ENCODE measurements at regions not wholly inside any gene's neighbourhood (a gene's known extent, or its start where the extent isn't known, plus 50 kb on each side); places are given as distances from the start of the nearest gene placed in this dataset.
"Not testable (repeated sequence)": the region's sequence is repeated elsewhere in the genome, so short reads cannot be mapped to it uniquely, and the experiment has no call there.

DNA sequence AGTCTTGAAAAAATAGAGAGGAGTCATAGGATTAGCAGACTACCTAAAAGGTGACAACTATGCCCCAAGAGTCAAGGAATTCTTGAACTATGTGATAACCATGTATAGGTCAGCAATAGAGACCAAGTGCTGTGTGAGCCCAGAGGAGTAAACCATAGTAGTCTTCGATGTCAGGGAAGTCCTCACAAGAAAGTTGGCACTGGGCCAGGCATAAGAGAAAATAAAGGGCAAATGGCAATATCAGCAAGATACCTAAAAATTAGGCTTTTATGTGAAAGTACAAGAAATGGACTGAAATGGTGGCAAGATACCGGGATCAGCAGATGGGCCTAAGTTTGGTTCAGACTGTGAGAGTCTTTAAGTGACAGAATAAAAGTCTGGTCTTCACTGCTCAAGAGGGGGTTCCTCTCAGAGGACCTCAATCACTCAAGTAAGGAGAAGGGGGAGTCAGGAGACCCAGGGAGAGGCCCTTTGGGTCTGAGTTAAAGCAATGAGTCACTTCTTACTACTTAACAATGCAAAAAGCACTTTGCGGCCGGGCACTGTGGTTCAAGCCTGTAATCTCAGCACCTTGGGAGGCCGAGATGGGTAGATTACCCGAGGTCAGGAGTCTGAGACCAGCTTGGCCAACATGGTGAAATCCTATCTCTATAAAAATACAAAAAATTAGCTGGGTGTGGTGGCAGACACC is 95.0 kb downstream of the TEX35 start:
- no peak for DNase-seq

DNA sequence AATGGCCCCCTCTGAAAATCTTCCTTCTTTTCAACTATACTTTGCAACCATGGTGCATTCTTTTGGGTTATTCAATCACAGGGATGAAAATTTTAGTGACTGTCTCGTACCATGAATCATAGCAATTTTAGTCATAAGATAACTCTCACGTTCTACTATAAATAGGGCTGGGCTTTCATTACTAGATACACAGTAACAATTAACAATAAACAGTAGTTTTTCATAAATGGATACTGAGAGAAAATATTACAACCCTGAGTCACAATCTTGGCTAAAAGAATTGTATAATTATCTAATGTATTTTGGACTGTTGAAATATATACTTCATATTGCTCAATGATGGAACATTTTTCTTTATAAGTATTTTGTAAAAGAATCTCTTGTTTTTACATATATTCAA is 96.1 kb downstream of the TEX35 start:
- no peak for DNase-seq

DNA sequence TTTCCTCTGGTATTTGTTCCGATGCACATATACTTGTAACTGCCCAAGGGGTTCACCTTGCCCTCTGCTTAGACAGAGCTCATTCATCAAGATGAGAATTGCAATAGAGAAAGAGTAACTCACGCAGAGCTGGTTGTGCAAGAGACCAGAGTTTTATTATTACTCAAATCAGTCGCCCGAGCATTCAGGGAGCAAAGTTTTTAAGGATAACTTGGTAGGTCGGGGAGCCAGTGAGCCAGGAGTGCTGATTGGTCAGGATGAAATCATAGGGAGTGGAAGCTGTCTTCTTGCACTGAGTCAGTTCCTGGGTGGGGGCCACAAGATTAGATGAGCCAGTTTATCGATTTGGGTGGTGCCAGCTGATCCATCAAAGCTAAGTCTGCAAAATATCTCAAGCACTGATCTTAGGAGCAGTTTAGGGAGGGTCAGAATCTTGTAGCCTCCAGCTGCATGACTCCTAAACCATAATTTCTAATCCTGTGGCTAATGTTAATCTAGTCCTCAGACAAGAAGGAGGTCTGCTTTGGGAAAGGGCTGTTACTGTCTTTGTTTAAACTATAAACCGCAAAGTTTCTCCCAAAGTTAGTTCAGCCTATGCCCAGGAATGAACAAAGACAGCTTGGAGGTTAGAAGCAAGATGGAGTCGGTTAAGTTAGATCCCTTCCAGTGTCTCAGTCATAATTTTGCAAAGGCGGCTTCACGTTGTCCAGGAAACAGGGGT is 97.9 kb downstream of the TEX35 start:
- DNase-seq = not testable (repeated sequence)

DNA sequence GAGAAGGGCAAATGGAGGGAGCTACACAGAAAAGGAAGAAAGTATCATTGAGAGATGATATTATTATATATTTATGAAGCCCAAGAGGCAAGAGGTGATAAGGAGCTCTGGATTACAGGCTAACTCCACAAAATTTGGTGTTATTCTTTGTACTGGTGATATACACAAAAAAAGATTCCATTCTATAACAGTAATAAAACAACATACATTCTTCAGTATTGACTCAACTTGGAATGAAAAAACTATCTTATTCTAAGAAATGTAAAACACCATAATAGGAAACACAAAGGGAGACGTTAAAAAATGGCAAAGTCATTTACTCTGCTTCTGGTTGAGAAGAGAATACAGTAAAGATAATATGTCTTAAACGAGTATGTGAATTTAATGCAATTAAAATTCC is 99.4 kb downstream of the TEX35 start:
- DNase-seq = no peak

DNA sequence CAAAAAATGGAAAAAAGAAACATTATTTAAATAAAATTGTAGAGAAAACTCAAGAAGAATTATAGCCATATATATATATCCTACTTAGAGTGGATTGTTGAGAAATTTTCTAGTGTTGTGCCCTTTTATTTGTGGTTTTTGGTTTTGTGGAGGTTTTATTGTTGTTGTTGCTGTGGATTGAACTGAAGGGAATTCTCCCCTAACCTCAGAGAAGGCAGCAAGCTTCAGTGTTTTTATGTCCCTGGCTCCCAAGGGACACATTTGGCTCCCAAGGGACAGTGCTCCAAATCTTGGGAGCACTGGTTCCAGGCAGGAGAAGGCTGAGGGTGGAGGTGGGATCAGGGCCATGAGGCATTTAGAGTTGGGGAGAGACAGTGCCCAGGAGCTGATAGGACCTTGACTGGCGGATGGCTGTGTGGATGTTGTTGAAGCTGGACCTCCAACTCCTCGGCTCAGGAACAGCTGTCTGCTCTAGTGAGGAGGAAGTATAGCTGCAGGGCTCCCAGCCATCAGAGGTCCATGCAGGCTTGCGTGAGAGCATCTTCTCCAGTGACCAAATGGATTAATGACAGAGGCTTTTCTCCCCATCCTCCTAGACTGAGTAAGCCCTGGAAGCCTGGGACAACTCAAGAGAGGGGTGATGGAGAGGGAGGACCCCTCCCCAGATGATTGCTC is 100.5 kb downstream of the TEX35 start:
- DNase-seq = no peak

DNA sequence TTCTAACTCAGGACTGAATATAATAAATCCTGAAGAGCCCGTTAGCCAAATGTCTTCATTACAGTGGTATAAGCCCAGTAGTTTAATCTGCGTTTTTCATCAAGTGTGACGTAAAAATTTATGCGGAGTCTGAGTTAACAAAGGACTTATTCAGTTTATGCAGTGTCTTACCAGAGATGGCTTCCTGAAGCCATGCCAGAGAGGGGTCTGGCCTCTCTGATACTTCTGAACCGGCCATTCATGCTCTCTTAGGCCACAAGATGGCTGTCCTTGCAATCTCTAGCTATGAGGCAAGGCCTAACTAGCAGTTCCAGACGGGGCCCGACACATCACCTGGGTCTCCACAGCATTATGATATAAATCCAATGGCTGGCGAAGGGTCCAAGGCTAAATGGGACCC is 101.4 kb downstream of the TEX35 start:
- no peak for DNase-seq

DNA sequence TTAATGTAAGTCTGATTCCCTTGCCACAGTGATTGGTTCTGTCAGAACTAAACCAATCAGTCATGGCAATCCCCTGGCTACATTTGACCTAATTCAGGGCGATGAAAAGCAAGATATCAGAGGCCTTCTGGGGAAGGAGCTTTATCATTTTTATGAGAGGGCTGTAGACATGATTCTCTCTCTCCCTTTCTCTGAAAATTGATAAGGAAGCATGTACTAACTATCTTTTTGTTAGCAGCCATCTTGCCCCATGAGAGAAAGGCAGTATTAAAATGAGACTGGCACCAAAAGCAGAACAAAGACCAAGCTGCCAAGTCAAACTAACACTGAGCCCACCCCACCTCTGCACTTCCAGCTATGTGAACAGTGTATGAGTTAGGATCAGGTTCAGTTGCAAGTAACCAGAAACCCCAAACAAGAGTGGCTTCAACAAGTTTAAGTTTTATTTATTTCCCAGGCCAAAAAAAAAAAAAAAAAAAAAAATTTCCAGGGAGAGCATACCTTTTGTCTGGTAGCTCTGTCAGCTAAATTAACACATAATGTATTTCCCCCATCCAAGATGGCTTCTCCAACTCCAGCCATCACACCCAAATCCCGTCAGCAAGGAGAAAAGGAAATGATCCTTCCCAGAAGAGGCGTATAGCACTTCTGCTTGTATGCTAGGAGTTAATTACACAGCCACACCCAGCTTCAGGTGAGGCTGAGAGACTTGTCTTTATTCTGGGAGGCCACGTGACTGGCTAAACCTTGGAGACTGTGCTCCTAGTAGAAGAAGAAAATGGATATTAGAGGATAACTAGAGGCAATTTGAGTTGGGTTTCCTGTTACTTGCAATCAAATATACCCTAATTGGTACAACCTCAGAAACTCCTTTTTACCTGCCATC is 105.8 kb upstream of the RALGPS2 start:
- peak; percentile 25 for DNase-seq

DNA sequence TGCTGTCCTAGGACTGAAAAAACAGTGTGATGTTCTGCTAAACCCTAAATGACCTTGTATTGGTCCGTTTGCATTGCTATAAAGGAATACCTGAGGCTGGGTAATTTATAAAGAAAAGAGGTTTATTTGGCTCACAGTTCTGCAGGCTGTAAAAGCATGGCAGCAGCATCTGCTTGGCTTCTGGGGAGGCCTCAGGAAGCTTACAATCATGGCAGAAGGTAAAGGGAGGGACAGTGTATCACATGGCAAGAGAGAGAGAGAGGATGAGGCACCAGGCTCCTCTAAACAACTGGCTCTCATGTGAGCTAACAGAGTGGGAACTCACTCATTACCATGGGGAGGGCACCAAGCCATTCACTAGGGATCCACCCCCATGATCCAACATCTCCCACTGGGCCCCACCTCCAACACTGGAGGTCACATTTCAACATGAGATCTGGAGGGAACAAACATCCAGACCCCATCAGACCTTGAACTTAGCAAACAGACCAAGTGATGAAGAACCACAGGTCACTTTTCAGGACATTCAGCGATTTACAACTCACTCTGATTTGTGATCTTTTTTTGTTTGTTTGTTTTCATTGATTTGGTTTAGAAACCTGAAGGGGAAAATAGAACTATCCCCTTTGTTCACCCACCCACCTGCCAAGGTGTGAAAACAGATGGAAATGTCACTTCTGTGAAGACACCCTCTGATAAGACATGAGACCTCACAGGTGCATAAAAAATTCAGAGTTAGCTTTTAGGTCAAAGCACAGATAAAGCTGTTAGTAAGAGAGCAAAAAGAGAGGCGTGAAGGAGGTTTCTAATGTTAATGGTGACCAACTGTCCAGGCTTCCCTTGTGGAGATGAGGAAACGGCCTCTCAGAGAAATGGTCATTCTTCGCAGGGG is 104.2 kb upstream of the RALGPS2 start:
- no peak for DNase-seq

DNA sequence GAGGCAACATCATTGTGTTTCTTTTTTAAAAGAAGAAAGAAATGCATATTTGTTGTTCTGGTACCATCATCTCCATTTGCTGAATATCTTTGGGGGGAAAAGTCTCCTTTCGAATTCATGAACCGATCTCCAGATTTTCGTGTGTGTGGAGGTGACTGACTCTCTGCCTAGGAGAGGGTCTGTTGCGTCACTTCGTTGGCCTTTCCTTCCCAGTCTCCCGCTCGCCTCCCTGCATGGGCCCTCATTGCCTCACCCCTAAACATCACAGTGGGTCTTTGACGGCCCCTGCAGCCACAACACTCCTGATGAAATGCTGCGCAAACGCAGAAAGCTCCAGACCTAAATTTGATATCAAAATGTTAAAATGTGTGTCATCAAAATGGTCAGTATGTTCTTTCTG is 103.2 kb upstream of the RALGPS2 start:
- no peak for DNase-seq

DNA sequence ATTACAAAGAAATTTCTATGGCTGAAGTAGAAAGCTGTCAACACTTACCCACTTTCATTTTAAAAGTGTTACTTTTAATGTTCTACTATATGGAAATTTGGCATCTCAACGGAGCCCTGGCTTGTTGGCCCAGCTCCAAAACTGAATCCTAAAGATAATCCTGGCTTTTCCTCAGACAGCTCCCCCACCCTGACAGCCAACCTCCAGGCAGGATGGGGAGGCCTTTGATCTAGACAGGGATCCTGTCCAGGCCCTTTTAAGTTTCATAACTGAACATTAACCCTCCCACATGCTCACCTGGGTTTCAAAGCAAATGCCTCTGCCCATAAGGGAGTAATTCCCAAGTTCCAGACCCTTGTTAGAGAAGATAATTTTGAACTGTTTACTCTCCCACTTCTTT is 99.3 kb upstream of the RALGPS2 start:
- DNase-seq = no peak

DNA sequence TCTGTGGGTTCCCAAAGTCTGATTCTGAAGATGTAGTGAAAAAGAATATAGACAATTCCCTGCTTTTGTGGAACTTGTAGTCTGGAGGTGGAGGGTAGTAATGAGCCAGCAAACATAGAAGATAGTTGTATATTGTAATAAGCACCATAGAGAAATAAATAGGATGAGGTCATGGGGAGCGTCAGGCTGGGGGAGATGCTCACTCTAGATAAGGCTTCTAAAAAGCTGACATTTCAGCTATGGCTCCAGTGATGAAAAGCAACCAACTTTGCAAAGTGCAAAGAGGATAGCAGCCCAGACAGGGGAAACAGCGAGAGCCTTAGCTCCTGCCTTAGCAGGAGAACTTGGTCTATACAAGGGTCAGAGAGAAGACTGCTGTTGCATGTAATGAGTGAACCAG is 98.0 kb upstream of the RALGPS2 start:
- no peak for DNase-seq

DNA sequence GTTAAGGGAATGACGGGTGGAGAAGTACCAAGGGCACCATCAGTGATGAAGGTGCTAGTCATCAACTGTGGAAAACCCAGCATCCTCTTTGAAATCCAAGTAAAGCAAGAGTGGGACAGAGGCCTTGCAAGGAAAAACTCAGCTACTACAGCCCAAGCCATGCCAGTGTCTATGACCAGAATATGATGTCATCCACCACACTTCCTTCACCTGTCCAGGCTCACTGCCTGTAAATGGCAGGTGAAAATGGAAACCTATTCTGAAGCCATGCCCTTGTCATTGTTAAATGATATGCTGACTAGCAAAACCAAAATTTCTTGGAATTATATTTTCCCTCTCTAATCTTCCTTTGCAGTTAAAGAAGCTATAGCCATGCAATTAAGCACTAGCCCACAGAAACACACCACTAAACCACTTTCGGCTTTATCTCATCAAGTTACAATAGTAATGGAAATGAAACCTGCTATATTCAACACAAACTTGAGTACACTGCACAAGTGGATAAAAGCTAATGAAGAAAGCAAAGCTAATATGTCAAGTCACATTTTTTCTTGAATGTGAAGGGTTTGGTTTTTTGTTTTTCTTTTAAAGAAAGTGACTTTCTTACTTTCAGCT is 96.3 kb upstream of the RALGPS2 start:
- no peak for DNase-seq

DNA sequence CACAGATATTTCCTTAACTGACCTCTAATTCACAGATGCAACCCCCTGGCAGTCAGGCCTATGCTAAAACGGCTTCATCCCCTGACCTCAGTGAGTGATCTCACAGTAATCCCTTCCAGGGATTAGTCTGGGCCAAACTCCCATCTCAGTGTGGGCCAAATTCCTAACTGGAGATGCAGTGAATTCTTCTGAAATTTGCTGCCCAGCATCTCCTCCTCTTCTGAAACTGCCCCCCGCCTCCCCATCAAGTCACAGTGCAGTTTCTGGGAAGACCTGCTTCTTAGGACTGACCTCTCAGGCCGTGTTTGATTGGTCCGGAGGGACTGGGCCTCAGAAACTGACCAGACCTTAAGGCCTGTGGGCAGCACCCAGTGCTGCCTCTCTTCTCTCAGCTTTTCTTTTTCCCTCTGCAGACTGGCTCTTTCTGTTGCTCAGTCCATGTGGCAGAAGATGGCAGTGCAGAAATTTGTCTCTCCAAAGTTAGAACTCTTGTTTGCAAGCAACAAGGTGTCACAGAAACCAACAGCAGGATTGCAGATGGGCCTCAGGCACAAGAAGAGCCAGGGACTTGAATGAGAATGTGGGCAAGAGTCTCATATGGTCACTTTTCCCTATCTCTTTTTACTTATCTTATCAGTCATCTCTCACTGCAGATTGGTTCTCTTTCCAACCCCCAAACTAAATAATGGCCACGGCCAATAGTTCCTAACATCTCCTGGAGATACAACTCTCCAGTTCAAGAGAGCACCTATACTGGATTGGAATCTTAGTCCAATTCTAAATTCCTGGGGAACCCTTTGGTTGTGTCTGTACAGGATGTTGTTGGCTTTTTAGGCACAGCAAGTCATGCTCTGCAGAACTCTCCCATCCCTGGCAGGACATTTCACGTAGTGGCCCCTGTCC is 95.5 kb upstream of the RALGPS2 start:
- DNase-seq = no peak

DNA sequence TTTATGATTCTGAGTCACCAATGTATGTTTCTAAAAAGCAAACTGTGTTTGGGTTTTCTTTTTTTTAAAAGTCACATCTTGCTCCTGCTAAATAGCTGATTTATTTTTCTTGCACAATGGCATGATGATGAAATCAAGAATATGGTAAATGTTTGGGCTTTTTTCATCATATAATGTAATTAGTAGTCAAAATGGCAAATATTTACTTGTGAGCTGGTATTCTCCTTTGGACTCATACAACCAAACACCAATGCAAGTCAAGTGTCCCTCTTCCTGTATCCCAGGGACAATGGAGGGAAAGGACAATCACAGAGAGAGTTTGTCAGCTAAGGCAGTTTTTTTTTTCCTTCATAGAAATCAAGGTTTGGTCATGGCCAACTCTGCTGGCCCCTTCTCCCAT is 94.6 kb upstream of the RALGPS2 start:
- DNase-seq = no peak

DNA sequence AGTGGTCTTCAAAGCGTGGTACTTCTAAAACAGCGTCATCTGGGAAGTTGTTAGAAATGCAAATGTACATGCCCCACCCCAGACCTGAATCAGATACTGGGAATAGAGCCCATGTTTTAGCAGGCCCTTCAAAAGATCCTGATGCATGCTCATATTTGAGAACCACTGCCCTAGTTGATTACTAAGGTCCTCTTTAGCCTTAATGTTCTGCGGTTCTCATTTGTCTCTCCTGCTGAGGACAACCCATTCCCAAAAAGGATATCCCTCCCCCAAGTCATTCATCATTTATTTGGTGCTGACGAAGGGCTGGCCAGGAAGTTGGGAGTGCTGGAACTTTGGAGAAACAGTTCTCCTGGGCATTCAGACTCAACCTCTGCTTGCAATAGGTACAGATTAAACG is 92.4 kb upstream of the RALGPS2 start:
- no peak for DNase-seq

DNA sequence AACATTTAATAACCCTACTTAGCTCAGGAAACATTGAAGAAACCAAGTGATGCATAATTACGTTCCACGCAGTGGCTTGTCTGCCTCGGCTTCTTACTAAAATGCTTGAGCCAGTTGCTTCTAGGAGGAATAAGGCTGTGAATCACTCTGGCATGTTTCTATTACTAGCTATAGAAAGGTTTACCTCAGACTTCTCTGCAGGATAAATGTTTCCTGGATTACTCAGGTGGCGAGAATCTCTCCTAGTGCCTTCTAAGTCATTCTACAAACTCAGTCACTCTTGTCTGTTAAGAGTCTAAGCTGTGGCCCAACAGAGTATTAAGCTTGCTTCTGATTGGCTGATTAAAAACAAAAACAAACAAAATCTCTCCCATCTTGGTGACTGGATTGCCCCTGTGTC is 92.0 kb upstream of the RALGPS2 start:
- DNase-seq = no peak

DNA sequence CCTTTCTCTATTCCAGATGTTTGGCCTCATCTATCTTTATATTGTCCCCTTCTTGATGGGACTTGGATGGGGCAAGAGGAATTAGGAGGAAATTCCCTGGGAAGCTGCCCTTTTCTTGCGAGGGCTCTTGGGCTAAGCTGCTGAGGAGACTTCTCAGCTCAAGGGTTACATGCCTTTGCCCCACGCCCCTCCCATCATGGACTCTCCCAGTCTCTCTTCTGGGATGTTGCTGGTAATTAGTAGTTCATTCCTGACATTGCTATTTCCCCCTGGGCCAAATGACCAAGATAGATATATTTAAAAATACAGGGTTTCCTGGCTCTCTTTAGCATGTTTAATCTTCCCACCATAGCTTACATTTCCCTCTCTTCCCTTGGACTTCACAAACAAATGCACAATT is 90.6 kb upstream of the RALGPS2 start:
- DNase-seq = no peak

DNA sequence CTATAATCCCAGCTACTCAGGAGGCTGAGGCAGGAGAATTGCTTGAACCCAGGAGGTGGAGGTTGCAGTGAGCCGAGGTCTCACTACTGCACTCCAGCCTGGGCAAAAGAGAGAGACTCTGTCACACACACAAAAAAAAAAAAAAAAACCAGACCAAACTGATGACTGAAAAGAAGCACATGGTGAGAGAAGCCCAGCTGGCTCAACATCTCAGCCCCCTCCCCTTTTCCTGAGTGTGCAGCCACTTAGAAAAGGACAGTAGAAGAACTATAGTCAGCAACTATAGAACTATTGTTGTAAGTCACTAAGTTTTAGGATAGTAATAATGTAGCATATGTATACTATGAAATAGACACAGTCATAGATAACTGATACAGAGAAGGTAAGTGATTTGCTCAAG is 87.2 kb upstream of the RALGPS2 start:
- no peak for DNase-seq

DNA sequence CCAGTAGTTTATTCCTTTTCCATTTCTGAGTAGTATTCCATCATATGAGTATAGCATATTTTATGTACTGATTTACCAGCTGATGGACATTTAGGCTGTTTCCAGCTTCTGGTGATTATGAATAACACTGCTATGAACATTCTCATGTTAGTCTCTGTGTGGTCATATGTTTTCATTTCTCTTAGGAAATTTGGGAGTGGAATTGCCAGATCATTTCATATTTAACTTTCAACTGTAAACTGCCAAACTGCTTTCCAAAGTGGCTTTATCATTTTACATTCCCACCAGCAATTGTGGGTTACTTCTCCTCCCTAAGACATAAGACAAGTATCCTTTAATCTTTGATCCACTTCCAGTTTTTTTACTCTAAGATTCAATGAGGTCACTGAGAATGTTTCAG is 85.7 kb upstream of the RALGPS2 start:
- no peak for DNase-seq

DNA sequence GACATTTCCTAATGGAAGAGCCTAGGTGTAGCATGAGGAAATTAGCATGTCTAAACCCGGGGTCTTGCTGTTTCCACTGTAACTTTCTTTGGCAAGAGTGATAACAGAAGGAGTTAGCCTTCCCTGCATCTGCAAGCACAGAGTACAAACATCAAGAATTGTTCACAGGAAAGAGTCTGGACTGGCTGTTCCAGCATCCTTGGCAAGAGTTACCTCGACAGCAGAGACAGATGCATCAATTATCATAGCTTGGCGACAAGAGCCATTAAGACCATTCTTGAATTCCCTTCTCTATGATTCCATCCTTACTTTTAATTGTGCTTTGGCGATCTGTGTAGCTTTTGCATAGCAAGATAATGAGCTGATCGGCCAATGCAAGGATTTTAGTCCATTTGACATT is 82.8 kb upstream of the RALGPS2 start:
- no peak for DNase-seq

DNA sequence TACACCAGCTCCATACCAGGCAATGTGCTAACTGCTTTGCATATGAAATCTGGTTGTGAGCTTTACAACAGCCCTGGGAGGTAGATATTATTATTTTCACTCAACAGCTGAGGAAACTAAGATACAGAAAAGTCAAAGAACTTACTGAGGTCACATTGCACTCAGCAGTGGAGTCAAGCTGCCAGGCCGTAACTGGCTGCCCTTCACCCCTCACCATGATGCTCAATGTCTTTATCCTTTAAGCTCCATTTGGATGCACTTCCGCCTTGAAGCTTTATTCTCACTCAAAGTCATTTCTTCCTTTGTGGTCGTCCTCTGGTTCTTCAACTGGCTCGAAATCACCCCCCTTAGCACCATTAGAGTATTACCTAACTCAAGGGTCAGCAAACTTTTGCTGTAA is 81.7 kb upstream of the RALGPS2 start:
- no peak for DNase-seq

Data from NCI-H1436 (cell line).